Ishikawa (cell line): ENCODE measurements at regions not wholly inside any gene's neighbourhood (a gene's known extent, or its start where the extent isn't known, plus 50 kb on each side); places are given as distances from the start of the nearest gene placed in this dataset.

Source experiments
- CEBPB ChIP-seq: IDR thresholded peaks from 2 replicates; pipeline ENCODE4 v1.6.1; 2012
- CREB1 ChIP-seq: IDR thresholded peaks from 2 replicates; pipeline ENCODE4 v1.6.1; 2012; ENCODE audit warnings: low read depth
- EGR1 ChIP-seq: IDR thresholded peaks from 2 replicates; pipeline ENCODE4 v1.6.1; 2012
- EP300 ChIP-seq: IDR thresholded peaks from 2 replicates; pipeline ENCODE4 v1.6.1; 2012; ENCODE audit warnings: borderline replicate concordance
- FOXM1 ChIP-seq: IDR thresholded peaks from 2 replicates; pipeline ENCODE4 v1.6.1; 2012; ENCODE audit warnings: low read depth, borderline replicate concordance
- NFIC ChIP-seq: IDR thresholded peaks from 2 replicates; pipeline ENCODE4 v1.6.1; 2012
- RAD21 ChIP-seq: IDR thresholded peaks from 2 replicates; pipeline ENCODE4 v1.6.1; 2012; ENCODE audit warnings: low read depth
- REST ChIP-seq: IDR thresholded peaks from 2 replicates; pipeline ENCODE4 v1.6.1; 2012; ENCODE audit warnings: low read depth, mild to moderate bottlenecking
- TAF1 ChIP-seq: IDR thresholded peaks from 2 replicates; pipeline ENCODE4 v1.6.1; 2012; ENCODE audit warnings: low read depth, mild to moderate bottlenecking
- TCF12 ChIP-seq: IDR thresholded peaks from 2 replicates; pipeline ENCODE4 v1.6.1; 2012; ENCODE audit warnings: low read depth
- TEAD4 ChIP-seq: IDR thresholded peaks from 2 replicates; pipeline ENCODE4 v1.6.1; 2012
- USF1 ChIP-seq: IDR thresholded peaks from 2 replicates; pipeline ENCODE4 v1.6.1; 2012
- YY1 ChIP-seq: IDR thresholded peaks from 2 replicates; pipeline ENCODE4 v1.6.1; 2012; ENCODE audit warnings: low read depth
- ZBTB7A ChIP-seq: IDR thresholded peaks from 2 replicates; pipeline ENCODE4 v1.6.1; 2012; ENCODE audit warnings: low read depth
- TF ChIP-seq, protein P1 (sequence below): IDR thresholded peaks from 2 replicates; pipeline ENCODE4 v1.6.1; 2012

GRCh38 chr2:117170897-117171296, 643.6 kb upstream of the DDX18 start:
- TF ChIP-seq CEBPB: no peak
- no peak for TF ChIP-seq USF1
- TF ChIP-seq TCF12: no peak
- TF ChIP-seq, protein P1, sequence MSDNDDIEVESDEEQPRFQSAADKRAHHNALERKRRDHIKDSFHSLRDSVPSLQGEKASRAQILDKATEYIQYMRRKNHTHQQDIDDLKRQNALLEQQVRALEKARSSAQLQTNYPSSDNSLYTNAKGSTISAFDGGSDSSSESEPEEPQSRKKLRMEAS: no peak
- TF ChIP-seq FOXM1: no peak
- no peak for TF ChIP-seq EGR1
- no peak for TF ChIP-seq NFIC
- TF ChIP-seq CREB1: no peak
- TF ChIP-seq EP300: no peak
- no peak for TF ChIP-seq ZBTB7A
- no peak for TF ChIP-seq YY1

DNA sequence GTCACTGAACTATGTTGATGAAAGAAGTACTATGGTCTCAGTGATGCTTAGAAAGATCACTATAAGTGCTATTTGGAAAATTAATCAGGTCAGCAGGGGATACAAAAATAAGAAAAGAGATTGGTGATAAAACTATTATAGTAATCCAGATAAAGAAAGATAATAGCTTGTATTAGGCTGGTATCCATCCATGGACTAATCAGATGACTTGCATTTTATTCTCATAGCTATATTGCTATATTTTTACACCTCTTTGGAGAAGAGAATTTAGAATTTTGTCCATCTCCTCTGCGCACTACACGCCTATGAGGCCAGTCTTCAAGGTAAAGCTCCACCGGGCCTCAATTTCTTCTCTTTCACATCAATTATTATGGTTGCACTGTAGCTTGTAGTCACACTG, 635.1 kb upstream of the DDX18 start:
- TF ChIP-seq FOXM1 (no peak), TCF12 (no peak), TEAD4 (no peak), EGR1 (no peak), YY1 (no peak), CREB1 (no peak), CEBPB (no peak), TAF1 (no peak), USF1 (no peak), ZBTB7A (no peak), NFIC (no peak)

- no peak for TF ChIP-seq TAF1
- no peak for TF ChIP-seq ZBTB7A
- no peak for TF ChIP-seq CREB1
- no peak for TF ChIP-seq YY1
- TF ChIP-seq NFIC: no peak
- no peak for TF ChIP-seq RAD21
- no peak for TF ChIP-seq CEBPB
- TF ChIP-seq, protein P1: no peak
- no peak for TF ChIP-seq REST
- no peak for TF ChIP-seq EP300
- TF ChIP-seq USF1: no peak
- no peak for TF ChIP-seq TEAD4
- TF ChIP-seq EGR1: no peak
- no peak for TF ChIP-seq FOXM1
- TF ChIP-seq TCF12: no peak
Measured at GRCh38 chr2:117190856-117191559, 623.5 kb upstream of the DDX18 start.

GRCh38 chr2:117195381-117195780, 619.1 kb upstream of the DDX18 start:
- no peak for TF ChIP-seq REST
- no peak for TF ChIP-seq RAD21
- no peak for TF ChIP-seq TEAD4
- TF ChIP-seq EP300: no peak
- no peak for TF ChIP-seq CEBPB
- no peak for TF ChIP-seq NFIC
- TF ChIP-seq CREB1: no peak
- TF ChIP-seq TAF1: no peak
- TF ChIP-seq TCF12: no peak
- no peak for TF ChIP-seq FOXM1
- no peak for TF ChIP-seq USF1
- no peak for TF ChIP-seq YY1
- no peak for TF ChIP-seq ZBTB7A
- TF ChIP-seq, protein P1: no peak
- TF ChIP-seq EGR1: no peak

- TF ChIP-seq, protein P1: no peak
- TF ChIP-seq CEBPB: no peak
- TF ChIP-seq ZBTB7A: no peak
- TF ChIP-seq RAD21: no peak
- TF ChIP-seq EP300: no peak
- no peak for TF ChIP-seq FOXM1
- TF ChIP-seq TAF1: no peak
- TF ChIP-seq YY1: no peak
- no peak for TF ChIP-seq TCF12
- no peak for TF ChIP-seq CREB1
- TF ChIP-seq TEAD4: no peak
- TF ChIP-seq EGR1: no peak
- no peak for TF ChIP-seq REST
Measured at GRCh38 chr2:117199511-117199910, 615.0 kb upstream of the DDX18 start.
